DND-41 (cell line): ENCODE measurements at regions not wholly inside any gene's neighbourhood (a gene's known extent, or its start where the extent isn't known, plus 50 kb on each side); places are given as distances from the start of the nearest gene placed in this dataset.

ENCODE experiments used
- CTCF ChIP-seq: IDR thresholded peaks from 2 replicates; pipeline ENCODE4 v1.5.1; 2012; ENCODE audit warnings: borderline replicate concordance, low read length, moderate library complexity, mild to moderate bottlenecking; ENCODE audit not compliant: poor library complexity, severe bottlenecking; ENCODE audit errors: extremely low read depth
- EZH2 ChIP-seq: IDR thresholded peaks from 3 replicates; pipeline ENCODE4 v1.6.1; 2012; ENCODE audit warnings: borderline replicate concordance, low read depth, mild to moderate bottlenecking, moderate library complexity, low read length, inconsistent platforms; ENCODE audit not compliant: severe bottlenecking

- TF ChIP-seq CTCF (peak; percentile 21), EZH2 (no peak)
Observed at GRCh38 chr6:103672169-103672568, 1187.5 kb downstream of the HACE1 start.
